PC-9 (cell line): ENCODE measurements at regions not wholly inside any gene's neighbourhood (a gene's known extent, or its start where the extent isn't known, plus 50 kb on each side); places are given as distances from the start of the nearest gene placed in this dataset.
"Not testable (repeated sequence)": the region's sequence is repeated elsewhere in the genome, so short reads cannot be mapped to it uniquely, and the experiment has no call there.

Experiments used
- BruUV-seq: library from RNA; stranded (reverse); fragments of 400-500 nt; replicated peaks from 2 replicates; lab custom pipeline; 2021; lab: Mats Ljungman, UMichigan
- CTCF ChIA-PET: fragments of 300-600 bp; sonication (Branson Sonifier 250); formaldehyde crosslinking; loops from one replicate; lab custom pipeline; 2022; ENCODE audit warnings: antibody characterized with exemption; lab: Charles Lee
- POLR2A ChIA-PET: fragments of 300-600 bp; sonication (Branson Sonifier 250); formaldehyde crosslinking; loops from one replicate; lab custom pipeline; 2022; ENCODE audit warnings: antibody characterized with exemption; ENCODE audit not compliant: unreplicated experiment; lab: Charles Lee
- DNase-seq, 2 experiments: peaks; one replicate each; pipeline versions ENCODE4 v3.0.0 to v3.0.0-alpha.2; 2015 to 2022; ENCODE audit warnings: mixed read lengths in 1 of 2
- H2AFZ ChIP-seq: fragments of 200-600 bp; sonication (generic); 2 replicates; pipeline ENCODE4 v1.8.1; 2017; ENCODE audit warnings: antibody characterized with exemption
- H3F3A ChIP-seq: fragments of 200-600 bp; sonication (generic); 2 replicates; pipeline ENCODE4 v1.8.1; 2017; ENCODE audit warnings: antibody characterized with exemption, mild to moderate bottlenecking, low read depth; ENCODE audit not compliant: insufficient read depth
- H3K27ac ChIP-seq: fragments of 200-600 bp; sonication (generic); 2 replicates; pipeline ENCODE4 v1.6.1; 2016; ENCODE audit warnings: mixed run types
- H3K27me3 ChIP-seq: fragments of 200-600 bp; sonication (generic); 2 replicates; pipeline ENCODE4 v1.6.1; 2016; ENCODE audit warnings: low read depth, mixed run types; ENCODE audit not compliant: insufficient read depth
- H3K36me3 ChIP-seq: fragments of 200-600 bp; sonication (generic); 2 replicates; pipeline ENCODE4 v1.6.1; 2016; ENCODE audit warnings: low read depth, mixed run types
- H3K4me1 ChIP-seq: fragments of 200-600 bp; sonication (generic); replicated peaks from 2 replicates; pipeline ENCODE4 v1.6.1; 2016; ENCODE audit warnings: mixed run types; ENCODE audit not compliant: insufficient read depth
- H3K4me2 ChIP-seq: fragments of 200-600 bp; sonication (generic); 2 replicates; pipeline ENCODE4 v1.6.1; 2017; ENCODE audit warnings: mixed run types
- H3K4me3 ChIP-seq: fragments of 200-600 bp; sonication (generic); 2 replicates; pipeline ENCODE4 v1.6.1; 2016; ENCODE audit warnings: mixed run types
- H3K79me2 ChIP-seq: fragments of 200-600 bp; sonication (generic); 2 replicates; pipeline ENCODE4 v1.6.1; 2017; ENCODE audit warnings: low read depth, mixed run types
- H3K9me2 ChIP-seq: fragments of 200-600 bp; sonication (generic); 2 replicates; pipeline ENCODE4 v1.8.1; 2017; ENCODE audit warnings: mild to moderate bottlenecking; ENCODE audit not compliant: insufficient read depth
- H3K9me3 ChIP-seq: fragments of 200-600 bp; sonication (generic); 2 replicates; pipeline ENCODE4 v1.8.1; 2016; ENCODE audit warnings: low read depth; ENCODE audit not compliant: insufficient read depth
- H4K20me1 ChIP-seq: fragments of 200-600 bp; sonication (generic); 2 replicates; pipeline ENCODE4 v1.8.1; 2017; ENCODE audit not compliant: insufficient read depth
- CTCF ChIP-seq: fragments of 200-600 bp; sonication (generic); conservative IDR thresholded peaks from 2 replicates; pipeline ENCODE4 v1.6.1; 2017; ENCODE audit warnings: mixed run types, antibody characterized with exemption, mild to moderate bottlenecking, moderate library complexity
- EZH2 ChIP-seq: fragments of 200-600 bp; sonication (generic); IDR thresholded peaks from 2 replicates; pipeline ENCODE4 v1.8.0; 2017; ENCODE audit warnings: antibody characterized with exemption, low read depth
- intact Hi-C: fragments of 100-400 bp; cut with micrococcal nuclease; formaldehyde crosslinking; loops from one replicate; pipeline ENCODE4 v1.10.0; 2022; ENCODE audit not compliant: unreplicated experiment

DNA sequence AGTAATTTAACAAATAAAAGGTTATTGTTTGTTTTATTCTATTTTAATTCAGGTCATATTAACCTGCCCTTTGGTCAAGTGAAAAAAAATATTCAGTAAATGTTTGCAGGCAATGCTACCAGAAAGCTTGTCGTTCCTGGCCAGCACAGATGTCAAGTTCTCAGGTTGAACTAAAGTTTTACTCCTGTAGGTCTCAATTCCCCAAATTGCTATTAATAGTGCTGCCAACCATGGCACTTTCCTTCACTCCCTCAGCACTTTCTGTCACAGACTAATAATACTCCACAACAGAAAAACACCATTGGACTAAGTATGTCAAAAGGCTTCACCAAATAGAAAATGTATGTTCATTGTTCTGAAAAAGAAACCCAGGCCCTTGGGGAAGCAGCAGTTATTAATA lies 79.2 kb upstream of the C4orf54 start:
- Histone ChIP-seq H3K4me2 (no peak overlapping the region), H3F3A (no peaks in the 10 kb centered on the region), H3K36me3 (no peaks in the 10 kb centered on the region), H3K27ac (no peak overlapping the region), H3K9me2 (no peaks in the 10 kb centered on the region), H3K4me1 (no peaks in the 10 kb centered on the region), H3K27me3 (no peaks in the 10 kb centered on the region), H3K9me3 (no peaks in the 10 kb centered on the region), H3K4me3 (no peak overlapping the region), H3K79me2 (no peaks in the 10 kb centered on the region), H4K20me1 (no peaks in the 10 kb centered on the region), H2AFZ (no peak overlapping the region)
- TF ChIP-seq EZH2 (no peak), CTCF (no peak)
- CTCF ChIA-PET, result no interaction called here
- POLR2A ChIA-PET, result no interaction called here
- BruUV-seq, result no TSS peak
- DNase-seq, result no peak
- intact Hi-C loops, result no loop called here

GRCh38 chr4:99735822-99736221 lies 78.2 kb upstream of the C4orf54 start:
- H3K9me2 ChIP-seq, result no peaks in the 10 kb centered on the region
- BruUV-seq, result no TSS peak
- H3K36me3 ChIP-seq, result no peaks in the 10 kb centered on the region
- no peaks in the 10 kb centered on the region for H3K79me2 ChIP-seq
- no peaks in the 10 kb centered on the region for H3K4me1 ChIP-seq
- no peak for TF ChIP-seq EZH2
- TF ChIP-seq CTCF, result no peak
- H2AFZ ChIP-seq, result peak overlapping the region; percentile 56; the same call in 1 of the 2 replicates
- H3K27me3 ChIP-seq, result no peaks in the 10 kb centered on the region
- H3K9me3 ChIP-seq, result no peaks in the 10 kb centered on the region
- DNase-seq, result no peak
- H3K27ac ChIP-seq, result no peak overlapping the region
- no peaks in the 10 kb centered on the region for H4K20me1 ChIP-seq
- H3F3A ChIP-seq, result no peaks in the 10 kb centered on the region
- intact Hi-C loops, result no loop called here
- POLR2A ChIA-PET, result no interaction called here
- H3K4me2 ChIP-seq, result no peak overlapping the region
- no peak overlapping the region for H3K4me3 ChIP-seq
- CTCF ChIA-PET, result no interaction called here

DNA sequence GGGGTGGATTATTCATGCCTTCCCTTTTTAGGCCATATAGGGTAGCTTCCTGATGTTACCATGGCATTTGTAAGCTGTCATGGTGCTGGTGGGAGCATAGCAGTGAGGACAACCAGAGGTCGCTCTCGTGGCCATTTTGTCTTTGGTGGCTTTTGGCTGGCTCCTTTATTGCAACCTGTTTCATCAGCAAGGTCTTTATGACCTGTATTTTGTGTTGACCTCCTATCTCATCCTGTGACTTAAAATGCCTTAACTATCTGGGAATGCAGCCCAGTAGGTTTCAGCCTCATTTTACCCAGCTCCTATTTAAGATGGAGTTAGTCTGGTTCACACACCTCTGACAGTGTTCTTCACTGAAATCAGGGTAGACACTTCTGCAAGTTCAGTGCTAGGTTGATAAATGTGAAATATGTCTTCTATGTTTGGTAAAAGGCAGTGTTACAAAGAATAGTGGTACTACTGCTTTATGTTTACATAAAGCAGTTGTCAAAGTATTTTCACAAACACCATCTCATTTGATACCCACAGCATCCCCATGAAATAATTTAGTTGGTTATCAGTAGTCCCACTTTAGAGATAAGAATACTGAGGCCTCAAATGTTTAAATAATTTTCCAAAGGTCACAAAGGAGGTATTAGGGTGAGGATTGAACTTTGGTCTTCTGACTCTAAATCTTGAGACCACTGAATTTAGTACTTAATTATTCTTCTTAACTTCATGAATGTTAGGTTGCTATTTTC lies 77.1 kb upstream of the C4orf54 start:
- ChIA-PET POLR2A (no interaction called here), CTCF (no interaction called here)
- H3K27me3 ChIP-seq, result no peaks in the 10 kb centered on the region
- H4K20me1 ChIP-seq, result no peaks in the 10 kb centered on the region
- H3K9me3 ChIP-seq, result no peaks in the 10 kb centered on the region
- H3F3A ChIP-seq, result no peaks in the 10 kb centered on the region
- intact Hi-C loops, result no loop called here
- H3K79me2 ChIP-seq, result no peaks in the 10 kb centered on the region
- H3K36me3 ChIP-seq, result no peaks in the 10 kb centered on the region
- H3K9me2 ChIP-seq, result no peaks in the 10 kb centered on the region
- TF ChIP-seq CTCF (no peak), EZH2 (no peak)
- no peak overlapping the region for H3K27ac ChIP-seq
- no peak overlapping the region for H3K4me2 ChIP-seq
- H3K4me1 ChIP-seq, result no peaks in the 10 kb centered on the region
- no peak overlapping the region for H2AFZ ChIP-seq
- H3K4me3 ChIP-seq, result no peak overlapping the region
- DNase-seq, result no peak
- no TSS peak for BruUV-seq

- H3K9me2 ChIP-seq, H4K20me1 ChIP-seq, DNase-seq, H3K4me3 ChIP-seq, CTCF ChIA-PET, H3F3A ChIP-seq, H3K79me2 ChIP-seq, H3K4me1 ChIP-seq, H3K36me3 ChIP-seq, H3K27ac ChIP-seq, intact Hi-C loops, H3K27me3 ChIP-seq, POLR2A ChIA-PET, H3K4me2 ChIP-seq, H3K9me3 ChIP-seq, H2AFZ ChIP-seq, BruUV-seq: not testable (repeated sequence)
Measured at GRCh38 chr4:99733455-99733854, 75.8 kb upstream of the C4orf54 start.
